Testis (tissue), 2 donors: ENCODE measurements at regions not wholly inside any gene's neighbourhood (a gene's known extent, or its start where the extent isn't known, plus 50 kb on each side); places are given as distances from the start of the nearest gene placed in this dataset.

Experiments used
- POLR2A ChIP-seq: fragments of 450-650 bp; IDR thresholded peaks from one replicate; pipeline ENCODE4 v1.6.1; 2017; ENCODE audit warnings: antibody characterized with exemption, mild to moderate bottlenecking, moderate library complexity
- TF ChIP-seq, protein P1 (sequence below), 3 experiments: fragments of 450-650 bp in 2 of 3; fragments of 200-600 bp in 1 of 3; sonication (generic) in 1 of 3; IDR thresholded peaks; one replicate each; pipeline ENCODE4 v1.5.1; 2016 to 2019; ENCODE audit warnings: antibody characterized with exemption in 3 of 3, mild to moderate bottlenecking in 2 of 3, moderate library complexity in 1 of 3

DNA sequence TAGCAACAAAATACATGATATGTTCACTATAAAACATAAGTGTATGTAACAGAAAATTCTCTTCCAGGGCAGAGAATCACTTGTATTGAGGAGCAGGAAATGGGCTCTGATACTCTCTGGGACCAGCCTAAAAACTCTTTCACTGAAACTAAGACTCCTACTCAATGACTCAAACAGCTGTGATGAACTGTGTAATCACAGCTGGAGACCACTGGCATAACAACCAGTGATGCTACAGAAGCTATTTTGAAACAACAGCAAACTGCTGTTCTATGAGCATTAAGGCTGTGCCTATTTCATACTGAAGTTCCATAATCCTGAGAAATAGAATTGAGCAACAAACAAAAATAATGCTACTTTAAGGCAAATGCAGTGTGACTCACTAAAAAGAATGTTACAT lies 594.0 kb downstream of the HINT1 start:
- TF ChIP-seq, protein P1, sequence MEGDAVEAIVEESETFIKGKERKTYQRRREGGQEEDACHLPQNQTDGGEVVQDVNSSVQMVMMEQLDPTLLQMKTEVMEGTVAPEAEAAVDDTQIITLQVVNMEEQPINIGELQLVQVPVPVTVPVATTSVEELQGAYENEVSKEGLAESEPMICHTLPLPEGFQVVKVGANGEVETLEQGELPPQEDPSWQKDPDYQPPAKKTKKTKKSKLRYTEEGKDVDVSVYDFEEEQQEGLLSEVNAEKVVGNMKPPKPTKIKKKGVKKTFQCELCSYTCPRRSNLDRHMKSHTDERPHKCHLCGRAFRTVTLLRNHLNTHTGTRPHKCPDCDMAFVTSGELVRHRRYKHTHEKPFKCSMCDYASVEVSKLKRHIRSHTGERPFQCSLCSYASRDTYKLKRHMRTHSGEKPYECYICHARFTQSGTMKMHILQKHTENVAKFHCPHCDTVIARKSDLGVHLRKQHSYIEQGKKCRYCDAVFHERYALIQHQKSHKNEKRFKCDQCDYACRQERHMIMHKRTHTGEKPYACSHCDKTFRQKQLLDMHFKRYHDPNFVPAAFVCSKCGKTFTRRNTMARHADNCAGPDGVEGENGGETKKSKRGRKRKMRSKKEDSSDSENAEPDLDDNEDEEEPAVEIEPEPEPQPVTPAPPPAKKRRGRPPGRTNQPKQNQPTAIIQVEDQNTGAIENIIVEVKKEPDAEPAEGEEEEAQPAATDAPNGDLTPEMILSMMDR (IDR thresholded peaks at IDR 0.05), result no peak
- no peak for TF ChIP-seq POLR2A
